DOHH2 (cell line): ENCODE measurements at regions not wholly inside any gene's neighbourhood (a gene's known extent, or its start where the extent isn't known, plus 50 kb on each side); places are given as distances from the start of the nearest gene placed in this dataset.

Experiments used
- H3F3A ChIP-seq: fragments of 200-600 bp; sonication (generic), shearing (Covaris generic); 2 replicates; pipeline ENCODE4 v1.6.0; 2016; ENCODE audit warnings: antibody characterized with exemption, mild to moderate bottlenecking; ENCODE audit not compliant: control insufficient read depth, insufficient read depth
- H3K27ac ChIP-seq: fragments of 200-600 bp; sonication (generic); 2 replicates; pipeline ENCODE4 v1.5.1; 2014; ENCODE audit warnings: low read depth, mild to moderate bottlenecking, low read length, moderate library complexity
- H3K27me3 ChIP-seq: fragments of 200-600 bp; sonication (generic); 2 replicates; pipeline ENCODE4 v1.6.1; 2014; ENCODE audit warnings: mild to moderate bottlenecking, low read length, mixed read lengths; ENCODE audit not compliant: control insufficient read depth
- H3K36me3 ChIP-seq: fragments of 200-600 bp; sonication (generic); 2 replicates; pipeline ENCODE4 v1.6.1; 2014; ENCODE audit warnings: mild to moderate bottlenecking, low read length, moderate library complexity, mixed read lengths; ENCODE audit not compliant: control insufficient read depth
- H3K4me1 ChIP-seq: fragments of 200-600 bp; sonication (generic); 2 replicates; pipeline ENCODE4 v1.6.1; 2014; ENCODE audit warnings: mild to moderate bottlenecking, low read length, mixed read lengths; ENCODE audit not compliant: control insufficient read depth
- H3K4me2 ChIP-seq: fragments of 200-600 bp; sonication (generic); 2 replicates; pipeline ENCODE4 v1.6.0; 2014; ENCODE audit warnings: mild to moderate bottlenecking, low read length, moderate library complexity
- H3K4me3 ChIP-seq: fragments of 200-600 bp; sonication (generic); 2 replicates; pipeline ENCODE4 v1.5.1; 2014; ENCODE audit warnings: mild to moderate bottlenecking, low read length, mixed read lengths
- H3K79me2 ChIP-seq: fragments of 200-600 bp; sonication (generic); 2 replicates; pipeline ENCODE4 v1.6.1; 2014; ENCODE audit warnings: mild to moderate bottlenecking, low read length, mixed read lengths; ENCODE audit not compliant: control insufficient read depth
- H3K9me2 ChIP-seq: fragments of 200-600 bp; sonication (generic); replicated peaks from 2 replicates; pipeline ENCODE4 v1.6.1; 2014; ENCODE audit warnings: mild to moderate bottlenecking, low read length, mixed read lengths; ENCODE audit not compliant: control insufficient read depth
- H3K9me3 ChIP-seq: fragments of 200-600 bp; sonication (generic); 2 replicates; pipeline ENCODE4 v1.6.1; 2014; ENCODE audit warnings: antibody characterized with exemption, low read length, mixed read lengths; ENCODE audit not compliant: control insufficient read depth, insufficient read depth
- H4K20me1 ChIP-seq: fragments of 200-600 bp; sonication (generic); 2 replicates; pipeline ENCODE4 v1.6.0; 2014; ENCODE audit warnings: low read depth, mild to moderate bottlenecking, antibody characterized with exemption, low read length, moderate library complexity; ENCODE audit not compliant: control insufficient read depth, insufficient read depth
- CTCF ChIP-seq: fragments of 200-600 bp; sonication (generic); IDR thresholded peaks from one replicate; pipeline ENCODE4 v1.5.1; 2014; ENCODE audit warnings: antibody characterized with exemption, mild to moderate bottlenecking, low read depth, low read length; ENCODE audit not compliant: poor library complexity, severe bottlenecking
- EZH2phosphoT487 ChIP-seq: fragments of 200-600 bp; sonication (generic); IDR thresholded peaks from 2 replicates; pipeline ENCODE4 v1.6.1; 2017; ENCODE audit warnings: borderline replicate concordance, mild to moderate bottlenecking, antibody characterized with exemption, low read length, moderate library complexity, mixed read lengths

- Histone ChIP-seq H3K79me2 (no peaks in the 10 kb centered on the region), H3K9me3 (no peaks in the 10 kb centered on the region), H3K27ac (no peak overlapping the region), H3K4me2 (no peak overlapping the region), H3K4me1 (peaks cover 25% of the 10 kb centered on the region), H3K27me3 (no peaks in the 10 kb centered on the region), H3K9me2 (no peaks in the 10 kb centered on the region), H4K20me1 (no peaks in the 10 kb centered on the region), H3K4me3 (no peak overlapping the region), H3K36me3 (no peaks in the 10 kb centered on the region), H3F3A (0 out of 2 replicates have a peak, but pooled peaks cover 7% of the 10 kb centered on the region)
- no peak for TF ChIP-seq EZH2phosphoT487
Observed at GRCh38 chr2:65541773-65542172, 109.4 kb upstream of the SPRED2 start.

GRCh38 chr2:65539633-65540032 is 107.2 kb upstream of the SPRED2 start:
- Histone ChIP-seq H3K9me3 (no peaks in the 10 kb centered on the region), H3K4me2 (no peak overlapping the region), H3K27me3 (no peaks in the 10 kb centered on the region), H3K4me1 (peaks cover 28% of the 10 kb centered on the region), H4K20me1 (no peaks in the 10 kb centered on the region), H3K4me3 (no peak overlapping the region), H3K79me2 (no peaks in the 10 kb centered on the region), H3K36me3 (no peaks in the 10 kb centered on the region), H3F3A (0 out of 2 replicates have a peak, but pooled peaks cover 7% of the 10 kb centered on the region), H3K27ac (no peak overlapping the region), H3K9me2 (no peaks in the 10 kb centered on the region)
- TF ChIP-seq EZH2phosphoT487 (no peak), CTCF (no peak)

GRCh38 chr2:65537651-65538385 is 105.4 kb upstream of the SPRED2 start:
- no peaks in the 10 kb centered on the region for H3K27me3 ChIP-seq
- H3K36me3 ChIP-seq = no peaks in the 10 kb centered on the region
- TF ChIP-seq CTCF (no peak), EZH2phosphoT487 (no peak)

GRCh38 chr2:65536596-65536995 is 104.2 kb upstream of the SPRED2 start:
- Histone ChIP-seq H3K27me3 (0 out of 2 replicates have a peak, but pooled peaks cover 3% of the 10 kb centered on the region), H3K4me3 (no peak overlapping the region), H3F3A (no peaks in the 10 kb centered on the region), H3K9me3 (no peaks in the 10 kb centered on the region), H4K20me1 (no peaks in the 10 kb centered on the region), H3K4me1 (peaks cover 9% of the 10 kb centered on the region), H3K27ac (no peak overlapping the region), H3K9me2 (no peaks in the 10 kb centered on the region), H3K4me2 (no peak overlapping the region), H3K79me2 (no peaks in the 10 kb centered on the region), H3K36me3 (no peaks in the 10 kb centered on the region)
- TF ChIP-seq EZH2phosphoT487 (no peak), CTCF (no peak)

More at GRCh38 chr2:65537651-65538385, 105.4 kb upstream of the SPRED2 start:
- Histone ChIP-seq H3K27ac (no peak overlapping the region), H3F3A (no peaks in the 10 kb centered on the region), H3K4me2 (no peak overlapping the region), H3K4me3 (no peak overlapping the region), H3K79me2 (no peaks in the 10 kb centered on the region), H3K9me2 (no peaks in the 10 kb centered on the region), H3K4me1 (peaks cover 12% of the 10 kb centered on the region), H3K9me3 (no peaks in the 10 kb centered on the region), H4K20me1 (no peaks in the 10 kb centered on the region)
